NCI-H510A (cell line): ENCODE measurements at regions not wholly inside any gene's neighbourhood (a gene's known extent, or its start where the extent isn't known, plus 50 kb on each side); places are given as distances from the start of the nearest gene placed in this dataset.

ENCODE experiments used
- DNase-seq: peaks from one replicate; lab custom pipeline; 2025; lab: John Stamatoyannopoulos, UW

DNA sequence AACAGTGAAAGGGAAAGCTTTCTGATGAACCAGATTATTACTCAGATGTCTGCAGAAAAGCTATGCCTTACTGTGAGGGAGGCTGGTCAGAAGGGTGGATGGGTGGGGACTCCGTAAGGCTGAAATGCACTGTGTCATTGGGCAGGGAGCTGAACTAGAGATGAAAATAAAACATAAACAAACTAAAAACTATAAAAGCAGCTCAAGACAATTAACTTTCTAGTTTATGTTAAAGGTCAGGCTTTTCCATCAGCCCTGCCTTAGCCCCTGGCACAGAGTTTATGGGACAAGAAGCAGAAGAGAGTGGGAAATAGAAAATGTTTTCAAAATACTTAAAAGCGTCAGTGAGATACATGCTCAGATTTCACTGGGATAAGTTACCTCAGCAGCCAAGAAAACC is 310.0 kb upstream of the UBE2E2 start:
- DNase-seq: no peak

DNA sequence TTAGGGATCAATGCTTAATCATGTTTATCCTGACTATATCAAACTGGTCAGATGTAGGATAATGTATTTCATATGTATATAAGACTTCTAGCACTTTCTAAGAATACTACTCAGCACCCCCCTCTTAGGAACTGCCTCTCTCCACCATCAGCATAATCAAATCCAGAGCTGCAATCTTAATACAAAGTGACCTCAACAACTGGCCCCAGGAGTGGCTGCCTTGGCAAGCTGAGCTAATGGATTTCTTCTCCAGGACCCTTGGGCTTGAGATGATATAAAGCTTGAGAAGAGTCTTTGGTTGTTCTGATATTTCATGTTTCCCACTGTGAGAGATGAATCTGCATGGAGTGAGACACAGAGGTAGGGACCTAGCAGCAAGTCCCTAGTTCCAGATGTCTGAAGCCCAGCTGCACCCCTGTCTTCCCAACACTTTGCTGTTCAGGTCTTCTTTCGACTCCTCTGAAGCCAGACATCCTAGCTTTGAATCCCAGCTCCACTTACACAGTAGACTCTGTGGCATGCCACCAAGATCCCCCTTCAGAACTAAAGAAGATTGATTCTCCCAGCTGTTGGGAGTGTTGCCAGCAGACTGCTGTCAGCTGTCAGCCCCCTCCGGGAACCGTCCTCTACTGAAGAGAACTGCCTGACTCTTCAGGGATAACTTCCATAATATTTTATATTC is 309.3 kb upstream of the UBE2E2 start:
- DNase-seq: no peak

DNA sequence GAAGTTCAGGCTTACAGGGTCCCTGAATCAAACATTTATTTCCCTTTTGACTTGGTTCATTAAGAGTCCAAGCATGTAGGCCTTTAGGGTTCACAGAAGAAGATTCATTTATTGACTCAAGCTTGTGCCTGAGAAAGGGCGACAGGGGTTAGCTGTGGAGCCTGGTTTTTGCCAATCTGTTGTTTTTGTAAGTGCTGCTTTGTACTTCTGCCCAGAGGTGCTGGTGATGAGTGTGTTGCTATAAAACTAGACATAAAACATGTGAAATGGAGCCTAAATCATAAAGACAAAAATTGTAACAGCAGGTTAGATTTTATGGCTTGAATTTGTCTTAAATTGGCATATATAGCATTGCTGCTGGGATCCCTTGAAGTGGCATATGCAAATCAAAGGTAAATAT is 308.3 kb upstream of the UBE2E2 start:
- DNase-seq: no peak

DNA sequence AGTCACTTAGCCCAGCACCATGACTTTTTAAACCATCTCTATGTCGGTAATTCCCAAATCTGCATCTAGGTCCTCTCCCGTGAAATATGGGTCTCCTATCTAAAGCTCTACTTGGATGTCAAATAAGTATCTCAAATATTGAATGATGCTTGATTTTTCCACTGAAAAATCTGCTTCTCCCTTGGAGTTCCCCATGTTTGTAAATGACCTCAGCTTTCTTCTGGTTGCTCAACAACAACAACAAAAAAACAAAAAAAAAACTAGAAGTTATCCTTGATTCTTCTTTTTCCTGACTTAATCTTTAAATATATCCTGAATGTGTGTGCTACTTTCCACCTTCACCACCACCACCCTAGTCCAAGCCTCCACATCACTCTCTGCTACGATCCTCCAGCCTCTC is 307.5 kb upstream of the UBE2E2 start:
- no peak for DNase-seq

DNA sequence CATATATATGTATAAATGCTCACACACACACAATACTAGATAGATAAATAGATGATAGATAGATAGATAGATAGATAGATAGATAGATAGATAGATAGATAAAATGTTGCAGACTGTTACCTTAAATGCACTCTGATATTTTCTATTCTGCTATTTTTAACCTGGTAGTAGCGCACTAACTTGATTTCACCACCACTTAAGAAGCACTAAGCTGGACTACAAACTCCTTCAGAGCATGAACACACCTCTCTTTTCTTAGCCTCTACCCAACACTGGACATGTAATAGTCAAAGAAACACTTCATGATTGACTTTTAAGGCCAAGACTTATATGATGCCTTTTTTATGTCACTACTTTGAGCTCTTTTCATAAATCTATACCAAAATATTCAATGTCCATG is 304.6 kb upstream of the UBE2E2 start:
- no peak for DNase-seq

DNA sequence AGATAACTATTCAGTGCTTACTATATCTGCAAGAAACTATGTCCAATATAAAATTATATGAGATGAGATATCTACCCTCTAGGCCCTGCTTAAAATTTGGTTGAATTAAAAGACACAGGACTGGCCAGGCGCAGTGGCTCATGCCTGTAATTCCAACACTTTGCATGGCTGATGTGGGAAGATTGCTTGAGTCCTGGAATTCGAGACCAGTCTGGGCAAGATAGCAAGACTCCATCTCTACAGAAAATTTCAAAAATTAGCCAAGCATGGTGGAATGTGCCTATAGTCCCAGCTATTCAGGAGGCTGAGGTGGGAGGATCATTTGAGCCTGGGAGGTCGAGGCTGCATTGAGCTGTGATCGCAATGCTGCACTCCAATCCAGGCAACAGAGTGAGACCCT is 303.7 kb upstream of the UBE2E2 start:
- DNase-seq: no peak

DNA sequence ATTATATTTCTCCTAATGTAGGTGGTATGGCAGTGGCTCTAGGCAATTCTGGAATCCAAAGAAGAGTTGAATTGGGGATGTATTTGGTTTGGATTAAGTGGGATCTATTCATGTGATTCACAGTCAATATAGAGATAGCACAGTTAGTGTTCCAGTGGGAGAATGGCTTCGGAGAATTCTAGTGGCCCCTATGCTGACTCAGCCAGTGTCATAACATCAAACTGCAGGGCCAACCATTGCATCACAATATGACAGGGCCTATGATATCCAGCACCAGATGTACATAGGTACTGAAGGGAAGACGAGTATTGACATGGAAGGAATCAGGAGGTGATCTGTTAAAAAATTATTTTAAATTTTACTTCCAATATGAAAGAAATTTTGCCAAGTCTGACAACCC is 302.8 kb upstream of the UBE2E2 start:
- no peak for DNase-seq

DNA sequence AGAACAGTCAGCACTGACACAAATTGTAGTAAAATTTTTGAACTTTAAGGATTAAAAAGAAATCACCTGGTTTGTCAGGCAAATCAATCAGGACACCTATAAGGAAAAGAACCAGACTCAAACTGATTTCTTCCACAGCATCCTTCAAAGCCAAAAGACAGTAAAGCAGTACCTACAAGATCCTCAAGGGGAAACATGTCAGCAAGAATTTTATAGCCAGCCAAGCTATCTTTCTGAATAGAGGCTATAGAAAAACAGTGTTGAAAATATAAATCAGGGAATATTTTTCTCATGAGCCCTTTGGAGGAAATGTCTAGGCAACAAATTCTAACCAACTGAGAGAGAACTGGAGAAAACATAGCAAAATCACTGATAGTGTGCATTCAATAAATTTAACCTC is 301.4 kb upstream of the UBE2E2 start:
- no peak for DNase-seq

DNA sequence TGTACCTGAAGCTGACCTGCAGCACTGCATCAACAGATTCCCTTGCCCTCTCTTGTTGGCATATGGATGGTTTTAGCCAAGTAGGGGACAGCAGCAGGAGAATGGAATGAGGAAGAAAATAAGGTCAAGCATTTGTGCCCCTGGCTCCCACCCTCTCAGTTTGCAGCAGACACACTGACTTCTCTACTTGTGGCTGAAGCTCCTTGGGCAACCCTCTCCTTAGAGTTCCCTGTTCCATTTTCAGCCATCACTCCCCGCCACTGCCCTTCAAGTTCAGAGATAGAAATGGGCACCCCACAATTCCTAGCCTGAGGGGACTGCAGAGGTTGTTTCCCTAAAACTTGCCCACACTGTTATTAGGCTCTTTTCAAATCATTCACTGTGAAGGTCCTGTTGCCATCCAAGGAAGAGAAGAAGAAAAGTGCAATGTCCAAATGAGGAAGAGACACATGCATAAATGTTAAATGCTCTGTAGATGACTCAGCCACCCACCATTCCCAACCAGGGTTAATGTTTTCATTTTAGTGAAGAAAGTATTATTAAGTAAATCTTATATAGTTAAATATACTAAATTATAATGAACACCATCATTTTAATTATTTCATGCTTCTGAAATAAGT is 295.9 kb upstream of the UBE2E2 start:
- DNase-seq: no peak

DNA sequence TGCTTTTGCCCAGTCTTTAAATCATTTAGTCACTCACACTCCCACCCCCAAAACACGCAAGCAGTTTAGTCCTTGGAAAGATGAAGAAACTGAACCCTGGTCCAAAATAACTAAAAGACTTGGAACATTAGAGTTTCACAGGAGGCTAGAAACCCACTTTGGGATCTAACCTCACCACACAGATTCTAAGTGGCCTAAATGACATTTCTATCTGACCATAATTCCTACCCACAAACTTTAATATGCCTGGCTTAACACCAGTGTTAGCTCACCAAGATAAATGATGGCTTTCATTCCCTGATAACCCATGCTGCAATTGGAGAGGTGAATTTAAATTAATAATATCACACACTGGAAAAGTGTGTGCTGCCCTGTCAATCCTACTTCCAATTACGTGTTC is 295.3 kb upstream of the UBE2E2 start:
- no peak for DNase-seq

DNA sequence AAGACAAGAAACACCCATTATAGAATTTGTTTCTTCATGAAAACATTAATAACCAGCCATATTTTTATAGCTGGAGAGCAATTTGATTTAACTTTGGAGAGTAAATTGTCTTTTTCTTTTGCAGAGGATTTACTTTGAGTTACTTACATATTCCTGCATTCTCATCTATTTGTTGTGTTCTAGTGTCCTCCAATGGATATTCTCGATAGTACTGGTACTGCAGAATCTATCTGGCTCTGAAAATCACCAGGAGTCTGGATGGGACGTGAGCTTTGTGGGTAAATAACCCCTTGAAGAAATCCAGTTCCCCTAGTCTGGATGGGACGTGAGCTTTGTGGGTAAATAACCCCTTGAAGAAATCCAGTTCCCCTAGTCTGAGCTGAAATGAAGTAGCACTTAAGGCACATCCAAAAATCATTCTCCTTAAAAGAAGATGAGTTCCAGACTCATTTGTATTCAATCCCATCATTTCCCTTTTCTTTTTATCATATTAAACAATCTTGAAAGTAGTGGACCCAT is 294.1 kb upstream of the UBE2E2 start:
- DNase-seq: no peak

DNA sequence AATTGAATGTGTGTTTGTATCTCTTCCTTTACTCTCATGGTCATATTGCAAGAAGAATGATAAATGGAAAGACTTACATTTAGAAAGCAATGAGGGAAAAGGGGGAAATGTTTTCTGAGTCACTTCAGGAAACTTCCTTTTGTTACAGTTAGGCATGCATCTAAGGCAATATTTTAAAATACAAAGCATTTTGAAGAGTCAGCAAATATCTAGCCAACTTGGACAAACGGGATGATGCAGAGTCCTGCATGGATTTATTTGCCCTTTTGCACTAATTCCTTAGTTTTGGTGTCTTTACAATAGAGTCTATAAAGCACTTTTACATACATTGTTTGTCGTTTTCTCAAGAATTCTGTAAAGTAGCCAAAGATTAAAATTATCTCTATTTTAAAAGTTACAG is 286.2 kb upstream of the UBE2E2 start:
- DNase-seq: no peak

DNA sequence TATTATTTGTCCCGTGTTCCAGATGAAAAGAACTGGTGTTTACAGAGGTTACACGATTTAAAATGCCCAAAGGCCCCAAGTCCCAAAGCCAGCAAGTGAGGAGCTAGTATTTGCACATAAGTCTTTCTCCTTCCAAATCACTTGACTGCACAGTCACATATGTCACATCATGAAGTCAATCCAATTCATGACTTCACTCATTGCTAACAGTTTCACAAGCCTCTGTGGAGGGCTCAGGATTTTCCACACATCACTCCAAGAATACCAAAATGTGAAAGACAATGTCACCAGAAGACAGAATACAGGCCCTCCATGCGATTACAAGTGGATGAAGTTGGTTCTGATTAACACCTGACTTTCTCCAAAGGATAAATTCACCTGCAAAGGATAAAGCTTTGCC is 283.1 kb upstream of the UBE2E2 start:
- DNase-seq: no peak

DNA sequence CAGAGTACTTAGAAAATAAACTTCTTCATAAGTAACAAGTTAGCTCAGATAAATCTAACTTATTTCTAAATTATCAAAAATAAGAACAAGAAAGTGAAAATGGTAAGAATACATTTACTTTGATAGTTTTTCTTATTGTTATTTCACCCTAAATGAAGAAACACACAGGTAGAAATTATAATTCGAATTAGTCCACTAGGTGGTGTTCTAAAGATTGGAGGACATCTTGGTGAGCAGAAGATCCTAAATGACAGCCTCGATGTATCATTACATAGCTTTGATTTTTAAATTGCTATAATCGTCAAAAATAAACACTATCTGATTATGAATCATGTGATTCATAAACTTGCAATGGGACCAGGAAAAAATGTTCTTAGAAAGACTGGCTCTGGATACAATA is 280.8 kb upstream of the UBE2E2 start:
- DNase-seq: no peak

DNA sequence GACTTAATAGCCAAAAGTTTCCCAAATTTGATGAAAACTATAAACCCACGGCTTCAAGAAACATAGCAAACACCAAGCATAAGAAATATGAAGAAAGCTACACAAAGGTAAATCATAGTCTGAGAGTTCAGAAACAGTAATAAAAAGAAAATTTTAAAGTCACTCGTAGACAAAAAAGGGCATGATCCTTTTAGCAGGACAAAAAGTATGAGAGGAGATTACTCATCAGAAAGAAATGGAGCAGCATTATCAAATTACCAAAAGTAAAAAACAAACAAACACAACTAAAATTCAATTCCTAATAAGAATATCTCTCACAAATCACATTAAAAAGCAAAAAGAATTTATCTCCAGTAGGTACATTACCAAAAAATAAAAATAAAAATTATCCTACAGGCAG is 279.4 kb upstream of the UBE2E2 start:
- no peak for DNase-seq

DNA sequence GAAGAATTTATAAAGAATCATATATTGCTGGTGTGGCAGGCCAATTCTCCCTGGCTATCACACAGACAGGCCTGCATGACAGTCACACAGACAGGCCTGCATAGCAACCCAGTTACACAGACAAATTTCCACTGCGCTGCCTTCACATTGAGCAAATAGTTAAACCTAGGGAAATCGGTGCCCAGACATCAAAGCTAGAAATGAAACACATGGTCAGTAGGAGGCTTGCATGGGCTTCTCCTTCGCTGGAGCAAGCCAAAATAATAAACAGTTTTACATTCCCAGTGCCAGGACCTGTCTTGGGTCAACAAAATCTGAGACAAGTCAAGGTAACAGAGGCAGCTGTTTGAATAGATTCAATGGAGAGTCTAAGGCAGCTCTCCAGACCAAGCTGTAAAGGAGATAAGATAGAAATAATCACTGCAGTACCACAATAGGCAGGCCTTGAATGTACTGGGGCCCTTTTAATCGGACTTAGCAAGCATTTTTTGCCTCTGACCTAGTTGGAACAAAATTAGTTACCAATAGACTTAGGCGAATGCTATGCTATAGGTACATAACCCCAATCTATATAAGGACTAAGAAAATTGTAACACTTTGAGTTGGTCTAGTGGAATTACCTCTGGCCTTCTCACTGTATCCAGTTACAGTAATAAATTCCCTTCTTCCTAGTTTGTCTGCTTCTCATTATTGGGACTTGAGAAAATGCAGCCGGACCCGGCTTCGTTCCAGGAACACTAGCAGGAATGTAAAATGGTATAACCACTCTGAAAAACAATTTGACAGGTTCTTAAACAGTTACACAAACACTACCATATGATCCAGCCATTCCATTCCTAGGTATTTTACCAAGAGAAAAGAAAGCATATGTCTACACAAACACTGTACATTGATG is 274.7 kb upstream of the UBE2E2 start:
- DNase-seq: no peak

DNA sequence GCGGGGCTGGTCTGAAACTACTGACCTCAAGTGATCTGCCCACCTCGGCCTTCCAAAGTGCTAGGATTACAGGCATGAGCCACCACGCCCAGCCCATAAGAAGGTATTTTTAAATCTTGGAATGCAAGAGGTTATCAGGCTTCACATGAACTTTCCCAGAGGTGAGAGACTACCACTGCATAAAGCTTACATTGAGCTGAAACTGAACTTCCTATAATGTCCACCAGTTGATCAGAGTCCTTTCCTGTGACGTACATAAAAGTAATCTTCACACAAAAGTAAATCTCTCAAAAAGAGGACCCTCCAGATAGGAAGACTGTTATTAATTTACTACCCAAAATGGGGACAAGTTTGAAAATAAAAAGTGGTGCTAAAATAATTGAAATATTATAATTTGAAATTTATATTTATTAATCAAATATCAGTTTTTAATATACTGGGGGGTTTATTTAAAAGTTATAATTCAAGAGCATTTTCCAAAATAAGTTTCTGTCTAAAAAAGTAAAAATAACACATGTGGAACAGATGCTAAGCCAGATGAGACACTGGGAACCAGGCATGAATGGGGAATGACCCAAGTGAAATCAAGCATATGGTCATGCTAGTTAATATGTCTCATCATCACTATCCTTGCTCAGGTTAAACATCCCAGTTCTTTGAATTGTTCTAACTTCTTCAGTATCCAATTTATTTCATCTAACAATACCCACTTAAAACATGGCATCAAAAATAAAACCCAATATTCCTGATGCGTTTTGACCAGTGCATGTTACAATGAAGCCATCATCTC is 269.9 kb upstream of the UBE2E2 start:
- no peak for DNase-seq

DNA sequence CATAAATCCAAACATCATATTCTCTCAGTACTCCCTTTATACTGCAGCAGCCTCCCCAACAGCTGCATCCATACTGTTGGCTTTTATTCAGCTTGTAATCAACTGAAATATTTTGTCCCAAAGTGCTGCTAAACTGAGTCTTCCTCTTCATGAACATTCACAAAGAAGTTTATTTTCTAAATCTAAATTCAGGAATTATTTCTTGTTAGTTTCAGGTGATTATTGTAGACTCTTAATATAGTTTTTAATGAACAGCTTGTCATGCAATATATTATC is 269.3 kb upstream of the UBE2E2 start:
- no peak for DNase-seq

DNA sequence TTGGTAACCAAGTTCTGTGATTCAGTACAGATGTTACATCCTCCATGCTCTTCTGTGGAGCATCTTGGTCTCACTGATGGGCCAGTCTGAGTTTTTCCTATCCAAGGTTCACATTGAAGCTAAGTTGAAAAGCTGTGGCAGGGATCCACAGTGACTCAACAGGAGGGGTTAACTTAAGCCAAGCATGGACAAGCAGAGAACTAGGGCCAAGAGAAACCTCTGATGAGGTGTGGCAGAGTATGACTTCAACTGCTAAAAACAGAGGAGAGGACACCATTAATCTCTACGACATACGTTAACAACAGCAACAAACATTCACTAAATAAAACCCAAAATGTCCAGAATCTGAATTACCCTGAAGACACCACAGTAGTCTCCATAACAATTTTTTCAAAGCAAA is 268.1 kb upstream of the UBE2E2 start:
- DNase-seq: no peak

DNA sequence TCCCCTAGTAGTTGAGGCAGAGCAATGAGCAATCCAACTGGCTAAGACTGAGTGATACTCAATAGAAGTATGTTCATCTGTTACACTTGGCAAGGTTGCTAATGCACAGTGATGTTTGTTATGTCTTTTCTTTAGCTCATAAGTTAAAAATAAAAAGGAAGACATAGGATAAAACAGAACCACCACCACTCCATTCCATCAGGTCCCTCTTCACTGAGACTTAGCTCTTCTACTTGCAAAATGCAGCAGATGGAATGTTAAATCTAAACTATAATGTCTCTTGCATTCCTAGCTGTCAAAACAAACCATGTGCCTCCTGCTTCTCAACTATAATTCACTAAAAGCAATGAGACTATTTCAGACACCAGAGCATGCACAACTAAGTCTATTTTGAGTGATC is 265.6 kb upstream of the UBE2E2 start:
- DNase-seq: no peak

DNA sequence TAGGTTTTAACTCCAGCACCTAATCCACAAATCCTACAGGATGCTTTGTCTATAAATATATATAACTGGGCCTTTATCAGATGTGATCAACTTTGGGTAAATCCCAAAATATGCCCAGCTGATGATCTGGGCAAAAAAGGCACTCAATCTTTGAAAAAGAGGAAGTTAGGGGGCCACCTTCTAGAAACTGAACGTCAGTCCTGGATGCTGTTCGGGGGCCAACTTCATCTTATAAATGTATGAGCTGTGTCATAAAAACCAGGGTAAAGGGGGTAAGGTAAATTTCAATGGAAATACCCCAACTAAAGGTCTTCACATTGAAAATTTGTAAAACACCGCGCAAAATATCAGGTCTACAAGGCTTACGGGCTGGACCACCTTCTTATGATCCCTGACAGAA is 264.4 kb upstream of the UBE2E2 start:
- no peak for DNase-seq

DNA sequence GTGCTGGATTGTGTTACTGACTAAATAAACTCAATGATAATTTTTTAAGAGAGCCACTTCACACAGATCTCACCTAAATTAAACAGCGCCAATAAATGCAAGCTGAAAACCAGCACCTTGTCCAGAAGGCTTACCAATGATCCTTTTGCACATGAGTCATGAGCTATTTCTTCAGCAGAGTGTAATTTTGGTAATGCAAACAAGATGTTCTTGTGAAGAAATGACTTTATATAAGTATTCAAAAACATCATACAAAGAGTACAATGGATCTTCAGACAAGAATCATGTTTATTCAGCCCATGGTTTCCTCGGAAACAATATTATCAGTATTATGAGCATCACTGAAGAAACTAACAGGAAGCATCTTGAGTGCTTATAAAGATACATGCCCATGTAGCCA is 263.8 kb upstream of the UBE2E2 start:
- DNase-seq: no peak

DNA sequence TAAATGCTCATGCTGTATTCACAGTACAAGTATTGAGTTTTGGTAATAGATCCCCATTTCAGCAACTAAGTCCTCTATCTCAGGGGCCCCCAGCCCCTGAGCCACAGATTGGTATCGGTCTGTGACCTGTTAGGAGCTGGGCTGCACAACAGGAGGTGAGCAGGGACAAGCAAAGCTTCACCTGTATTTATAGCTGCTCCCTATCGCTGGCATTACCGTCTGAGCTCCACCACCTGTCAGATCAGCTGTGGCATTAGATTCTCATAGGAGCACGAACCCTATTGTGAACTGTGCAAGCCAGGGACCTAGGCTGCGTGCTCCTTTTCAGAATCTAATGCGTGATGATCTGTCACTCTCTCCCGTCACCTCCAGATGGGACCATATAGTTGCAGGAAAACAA is 262.8 kb upstream of the UBE2E2 start:
- no peak for DNase-seq
